Activated CD8-positive, alpha-beta memory T cell treated with anti-CD3 and anti-CD28 coated beads, Interleukin-2, amount 50 U/mL, for 24 hours (primary cell): ENCODE measurements at regions not wholly inside any gene's neighbourhood (a gene's known extent, or its start where the extent isn't known, plus 50 kb on each side); places are given as distances from the start of the nearest gene placed in this dataset.

ENCODE experiments used
- DNase-seq: peaks from one replicate; pipeline ENCODE4 v3.0.0-alpha.2; 2020; ENCODE audit errors: extremely low read depth

GRCh38 chr9:79201636-79202035 lies 370.1 kb upstream of the TLE4 start:
- no peak for DNase-seq

GRCh38 chr9:79208791-79209396 lies 362.9 kb upstream of the TLE4 start:
- no peak for DNase-seq

DNA sequence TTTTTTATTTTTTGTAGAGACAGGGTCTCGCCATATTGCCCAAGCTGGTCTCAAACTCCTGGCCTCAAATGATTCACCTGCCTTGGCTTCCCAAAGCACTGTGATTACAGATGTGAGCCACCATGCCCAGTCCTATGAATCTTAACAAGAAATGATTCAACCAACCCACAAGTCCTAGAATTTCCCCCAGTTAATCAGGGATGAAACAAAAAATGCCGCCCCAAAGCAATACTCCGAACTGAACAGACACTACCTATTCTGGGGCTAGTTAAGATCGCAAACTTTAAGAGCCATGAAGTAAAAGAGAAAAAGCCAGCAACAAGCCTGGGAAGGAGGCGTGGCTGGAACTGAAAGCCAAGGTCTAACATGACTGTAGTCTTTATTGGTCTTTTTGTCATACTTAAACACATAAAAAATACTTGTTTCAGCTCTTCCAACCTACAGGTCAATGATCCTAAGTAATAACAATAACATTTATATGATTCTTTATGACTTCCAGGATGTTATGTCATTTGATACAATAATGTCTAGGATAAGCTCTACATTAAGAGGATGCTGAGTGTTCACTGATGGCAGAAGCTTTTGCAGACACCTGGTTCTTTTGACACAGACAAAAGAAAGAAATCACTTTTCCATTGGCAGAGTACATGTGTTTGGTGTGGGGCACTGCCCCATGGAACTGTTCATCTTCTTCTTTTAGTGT lies 361.1 kb upstream of the TLE4 start:
- DNase-seq: no peak

GRCh38 chr9:79213417-79214125 lies 358.2 kb upstream of the TLE4 start:
- no peak for DNase-seq

DNA sequence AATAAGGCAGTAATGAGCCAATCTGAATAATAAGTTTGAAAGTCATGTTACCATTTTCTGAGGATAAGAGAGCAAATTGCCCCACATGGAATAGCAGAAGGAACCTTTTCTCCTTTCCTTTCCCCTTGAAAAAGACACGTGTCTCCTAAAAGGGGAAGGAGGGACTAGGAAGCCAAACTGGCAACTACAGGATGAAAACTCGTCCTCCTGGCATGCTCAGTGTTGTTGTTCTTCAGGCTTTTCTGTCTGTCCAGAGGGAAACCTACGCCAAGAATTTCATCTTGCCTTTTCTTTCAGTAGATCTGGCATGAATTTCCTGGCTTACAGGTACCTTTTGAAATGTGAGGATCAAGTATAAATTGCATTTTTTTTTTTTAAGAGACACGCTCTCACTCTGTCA lies 355.9 kb upstream of the TLE4 start:
- DNase-seq: no peak

GRCh38 chr9:79220251-79220650 lies 351.5 kb upstream of the TLE4 start:
- DNase-seq: no peak

- DNase-seq: no peak
Observed at GRCh38 chr9:79220666-79221065, 351.1 kb upstream of the TLE4 start.

GRCh38 chr9:79221084-79221483 lies 350.7 kb upstream of the TLE4 start:
- DNase-seq: no peak

GRCh38 chr9:79222483-79222882 lies 349.3 kb upstream of the TLE4 start:
- DNase-seq: no peak

GRCh38 chr9:79224672-79225433 lies 346.9 kb upstream of the TLE4 start:
- no peak for DNase-seq

DNA sequence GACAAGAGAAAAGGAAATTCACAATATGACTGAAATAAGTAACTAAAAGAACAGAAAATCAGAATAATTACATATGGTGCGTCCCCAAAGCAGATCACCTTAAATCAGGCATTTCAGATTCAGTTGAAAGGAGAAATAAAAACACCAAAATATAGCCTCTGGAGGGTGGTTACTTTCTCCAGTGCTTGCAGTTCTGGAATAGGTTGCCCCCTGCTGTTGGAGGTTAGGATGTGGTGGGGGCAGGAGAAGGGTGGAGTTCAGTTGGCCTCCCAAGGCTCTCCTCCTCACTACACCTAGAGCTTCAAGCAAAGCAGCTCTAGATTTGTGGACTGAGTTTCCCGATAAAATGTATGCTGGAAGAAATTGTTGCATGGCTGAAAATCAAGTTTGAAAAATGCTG lies 338.2 kb upstream of the TLE4 start:
- DNase-seq: no peak

DNA sequence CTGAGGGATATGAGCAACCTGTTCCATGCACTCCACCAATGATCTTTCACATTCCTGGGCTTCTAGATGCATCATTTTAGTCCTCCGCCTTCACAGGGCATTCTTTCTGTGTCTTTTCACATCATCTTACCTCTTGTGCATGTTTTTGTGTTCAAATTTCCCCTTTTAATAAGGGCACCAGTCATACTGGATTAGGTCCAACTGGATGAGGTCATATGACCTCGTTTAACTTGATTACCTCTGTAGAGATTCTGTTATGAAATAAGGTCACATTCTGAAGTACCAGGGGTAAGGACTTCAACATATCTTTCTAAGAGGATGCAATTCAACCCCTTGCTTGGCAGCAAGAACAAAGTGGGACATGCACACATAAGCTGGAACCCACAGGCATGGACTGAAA lies 335.3 kb upstream of the TLE4 start:
- DNase-seq: no peak

GRCh38 chr9:79237861-79238260 lies 333.9 kb upstream of the TLE4 start:
- DNase-seq: no peak

DNA sequence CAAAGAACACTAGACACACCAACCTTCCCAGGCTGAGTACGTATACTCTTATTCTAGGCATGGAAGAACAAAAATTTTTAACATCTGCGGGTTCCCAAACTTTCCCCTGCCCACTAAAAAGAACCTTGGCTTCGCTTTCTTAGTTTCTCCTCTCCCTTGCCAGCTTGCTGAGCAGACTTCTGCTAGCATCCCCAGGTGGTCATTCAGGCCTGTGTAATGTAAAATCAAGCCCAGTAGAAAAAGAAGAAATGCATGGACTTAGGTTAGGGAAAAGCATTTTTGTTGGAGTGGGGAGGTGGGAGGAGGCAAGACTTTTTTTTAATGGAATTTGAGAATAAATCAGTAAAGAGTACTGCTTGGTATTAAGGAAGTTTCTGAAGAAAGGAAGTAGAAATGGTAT lies 331.0 kb upstream of the TLE4 start:
- DNase-seq: no peak

DNA sequence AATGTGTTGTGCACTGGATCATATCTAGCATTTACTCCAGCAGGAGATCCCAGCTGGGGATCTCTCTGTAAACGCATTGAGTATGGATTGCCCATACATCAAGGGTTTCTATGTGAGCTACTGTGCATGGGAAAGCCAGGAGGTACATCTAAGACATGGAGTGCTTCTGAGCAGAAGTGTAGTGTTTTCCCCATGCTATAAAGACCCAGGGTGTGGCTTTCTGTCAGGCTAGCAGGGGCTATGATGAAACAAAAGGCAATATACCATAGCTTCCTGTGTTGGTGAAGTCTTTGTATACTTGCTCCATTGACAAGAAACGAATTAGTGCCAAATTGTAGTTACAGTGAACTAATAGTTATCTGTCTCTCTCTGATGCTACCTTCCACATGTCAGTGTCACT lies 329.3 kb upstream of the TLE4 start:
- DNase-seq: no peak

- DNase-seq: no peak
Observed at GRCh38 chr9:79246170-79246569, 325.6 kb upstream of the TLE4 start.

GRCh38 chr9:79247021-79247420 lies 324.7 kb upstream of the TLE4 start:
- DNase-seq: no peak

- no peak for DNase-seq
Observed at GRCh38 chr9:79250806-79251205, 321.0 kb upstream of the TLE4 start.

DNA sequence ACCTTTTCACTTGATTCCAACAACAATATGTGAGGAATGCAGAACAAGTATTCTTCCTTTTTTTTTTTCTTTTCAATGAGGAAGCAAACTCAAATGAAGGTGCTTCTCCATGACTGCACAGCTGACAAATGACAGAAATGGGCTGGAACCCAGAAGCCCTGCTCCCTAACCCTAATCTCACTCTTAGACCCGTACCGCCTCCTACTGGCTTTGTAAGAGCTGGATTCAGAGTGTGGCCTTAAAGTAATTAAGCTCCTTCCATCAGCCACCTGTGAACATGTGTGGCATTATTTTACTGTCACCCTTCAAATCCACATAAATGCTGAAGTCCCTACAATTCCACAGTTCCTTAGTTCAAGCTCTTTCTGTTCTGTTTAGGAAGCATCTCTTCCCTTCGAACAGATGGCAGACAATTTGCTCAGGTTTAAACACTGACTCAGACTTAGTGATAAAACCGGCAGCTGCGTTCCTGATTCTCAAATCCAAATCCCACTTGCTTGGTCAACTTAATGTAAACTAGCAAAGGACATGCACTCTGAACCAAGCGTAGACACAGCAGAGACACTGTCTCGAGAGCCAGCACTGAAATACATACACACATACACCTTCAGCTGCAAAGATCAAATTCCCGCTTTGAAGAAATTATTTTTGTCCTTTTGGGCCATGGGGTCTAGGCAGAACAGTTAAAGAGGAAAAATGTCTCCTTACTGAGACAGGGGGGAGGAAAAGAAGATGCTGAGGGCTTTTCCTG lies 316.7 kb upstream of the TLE4 start:
- DNase-seq: no peak

GRCh38 chr9:79255651-79256260 lies 316.0 kb upstream of the TLE4 start:
- DNase-seq: no peak

DNA sequence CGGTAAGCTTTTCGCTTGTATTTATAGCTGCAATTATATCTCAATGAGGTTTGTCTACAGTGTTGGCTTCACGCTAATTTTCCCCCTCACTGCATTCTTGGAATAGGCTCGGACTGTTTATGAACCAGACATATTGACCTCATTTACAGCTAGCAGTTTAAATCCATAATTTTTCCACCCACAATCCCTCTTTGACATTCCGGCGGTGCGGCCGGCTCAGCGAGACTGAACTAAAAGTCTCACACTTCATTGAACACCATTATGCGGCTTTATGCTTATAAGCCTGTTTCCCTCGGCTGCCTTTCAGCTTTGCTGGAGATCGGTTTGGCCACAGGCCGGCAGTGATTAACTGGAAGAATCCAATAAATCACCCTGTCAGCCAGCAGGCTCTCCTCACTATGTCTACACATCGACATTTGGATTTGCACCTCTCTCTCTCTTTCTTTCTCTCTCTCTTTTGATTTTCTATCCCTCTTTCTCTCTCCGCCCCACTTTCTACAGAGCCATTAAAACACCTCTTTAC lies 315.0 kb upstream of the TLE4 start:
- DNase-seq: no peak
